HG03521 (cell line): ENCODE measurements at regions not wholly inside any gene's neighbourhood (a gene's known extent, or its start where the extent isn't known, plus 50 kb on each side); places are given as distances from the start of the nearest gene placed in this dataset.

ENCODE experiments used
- ATAC-seq: cut with Tn5 transposase; IDR thresholded peaks from one replicate; pipeline ENCODE4 v1.9.1; 2021; ENCODE audit warnings: mild to moderate bottlenecking, moderate library complexity; ENCODE audit not compliant: unreplicated experiment

GRCh38 chr1:187294421-187295201 lies 465.9 kb downstream of the PLA2G4A start:
- no peak for ATAC-seq

- ATAC-seq: no peak
These were observed 471.3 kb downstream of the PLA2G4A start for GRCh38 chr1:187300081-187300480.

DNA sequence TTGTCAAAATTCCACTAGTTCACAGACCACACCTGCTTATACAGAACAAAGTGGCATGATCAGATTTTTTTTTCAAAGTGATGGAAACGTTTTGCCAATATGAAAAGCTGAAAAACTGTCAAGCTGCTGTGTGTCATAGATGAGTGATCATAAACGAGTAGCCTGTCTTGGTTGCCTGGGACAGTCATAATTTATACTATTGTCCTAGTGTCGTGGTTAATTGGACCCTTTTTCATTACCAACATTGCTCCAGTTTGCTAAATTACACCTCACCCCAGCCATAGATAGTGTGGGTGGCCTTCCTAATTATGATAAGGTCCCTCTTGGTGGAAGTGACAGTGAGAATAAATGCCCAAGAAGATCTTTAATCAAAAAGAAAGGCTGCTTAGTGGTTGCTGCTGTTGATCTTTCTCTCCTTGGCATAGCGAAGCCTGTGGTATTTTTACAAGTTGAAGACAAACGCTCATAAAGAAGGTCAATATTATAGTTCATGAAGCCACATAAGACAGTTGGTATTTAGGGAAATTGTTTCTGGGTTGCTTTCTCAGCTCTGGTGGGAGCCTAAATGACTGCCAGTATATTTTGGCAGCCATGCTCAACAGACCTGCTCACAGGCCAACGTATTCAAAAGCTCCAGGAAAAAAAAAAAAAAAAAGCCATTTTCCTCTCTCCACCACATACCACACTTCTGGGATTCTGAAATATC lies 478.1 kb downstream of the PLA2G4A start:
- no peak for ATAC-seq

DNA sequence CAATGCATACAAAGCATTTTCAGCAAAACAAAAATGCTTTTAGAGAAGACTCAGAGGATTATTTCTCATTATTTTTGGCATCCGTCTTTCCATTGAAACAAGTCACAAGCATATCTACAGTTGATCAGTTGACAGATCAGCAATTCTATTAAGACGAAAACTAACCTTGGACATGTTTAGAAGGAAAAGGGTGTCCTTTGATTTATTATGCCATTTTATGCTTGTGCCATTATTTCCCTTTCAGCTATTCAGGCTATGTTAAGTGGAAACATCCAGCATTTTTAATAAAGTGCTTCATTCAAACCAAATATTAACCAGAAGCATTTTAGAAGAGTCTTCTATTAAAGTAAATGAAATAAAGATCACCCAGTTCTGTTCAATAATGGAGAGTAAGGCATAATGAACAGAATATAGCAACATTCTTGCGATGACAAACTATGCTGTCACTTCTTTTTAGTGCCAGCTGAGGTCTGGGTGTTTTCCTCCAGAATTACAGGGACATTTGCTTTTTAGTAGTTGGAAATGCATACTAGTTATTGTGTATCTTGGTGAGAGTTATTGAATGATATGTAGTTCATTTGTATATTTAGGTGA lies 481.4 kb downstream of the PLA2G4A start:
- ATAC-seq: no peak

- no peak for ATAC-seq
These were observed 484.4 kb downstream of the PLA2G4A start for GRCh38 chr1:187313115-187313514.

GRCh38 chr1:187326557-187326956 lies 497.8 kb downstream of the PLA2G4A start:
- ATAC-seq: no peak

DNA sequence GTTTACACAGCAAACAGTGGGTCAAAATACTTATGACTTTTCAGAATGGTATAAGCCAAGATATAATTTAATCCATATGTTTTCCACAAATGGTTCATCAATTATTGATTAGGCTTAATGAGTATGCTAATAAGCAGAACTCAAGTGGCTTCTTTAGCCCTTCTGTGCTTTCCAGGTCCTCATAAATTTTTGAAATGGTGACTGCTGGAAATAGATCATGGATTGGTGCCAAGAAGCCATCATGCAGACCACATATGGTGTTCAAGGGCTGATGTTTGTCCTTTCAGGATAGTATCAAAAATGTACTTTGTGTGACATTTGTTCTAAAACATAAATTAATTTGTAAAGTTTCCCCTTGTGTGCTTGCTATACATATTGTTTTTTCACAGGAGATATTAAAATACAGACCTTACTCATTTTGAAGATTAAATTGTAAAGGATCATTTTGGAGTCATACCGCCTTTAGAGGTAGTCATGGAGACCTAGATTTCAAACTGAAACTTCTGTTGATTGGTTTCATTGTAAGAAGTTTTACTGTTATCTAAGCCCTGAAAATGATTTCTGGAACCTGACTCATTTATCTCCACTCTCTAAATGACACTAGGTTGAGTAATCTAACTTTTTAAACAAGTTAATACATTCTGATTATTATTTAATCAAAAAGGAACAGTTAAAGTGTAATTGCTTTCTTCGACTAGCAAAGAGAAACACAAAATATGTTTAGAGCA lies 507.9 kb downstream of the PLA2G4A start:
- ATAC-seq: no peak

DNA sequence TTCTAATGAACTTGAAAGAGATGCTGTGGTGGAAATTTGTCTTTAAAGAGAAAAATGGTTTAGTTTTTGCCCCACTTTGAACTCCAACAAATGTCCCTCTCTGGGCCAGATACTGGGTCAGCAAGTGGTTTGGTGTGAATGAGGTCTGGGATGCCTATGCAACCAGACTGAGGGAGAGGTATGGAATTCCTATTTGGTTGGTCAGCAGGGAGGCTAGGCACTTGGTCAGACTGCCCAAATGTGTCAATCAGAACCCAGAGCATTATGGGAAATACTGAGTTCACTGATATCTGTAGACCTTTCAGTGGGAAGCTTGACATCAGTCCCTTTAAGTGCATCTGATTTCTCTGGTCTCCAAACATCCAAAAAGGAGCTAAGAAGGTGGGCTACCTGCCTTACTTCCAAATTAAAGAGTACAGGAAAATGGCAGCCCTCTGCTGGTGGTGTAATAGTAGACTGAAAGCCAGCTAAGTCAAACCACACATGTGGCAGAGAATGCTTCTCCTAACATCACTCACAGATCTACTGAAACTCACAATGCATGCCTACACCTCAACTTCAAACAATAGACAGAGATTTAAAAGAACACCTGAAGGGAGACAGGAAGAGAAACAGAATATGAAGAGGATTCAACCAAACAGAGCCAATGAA lies 510.1 kb downstream of the PLA2G4A start:
- ATAC-seq: no peak

DNA sequence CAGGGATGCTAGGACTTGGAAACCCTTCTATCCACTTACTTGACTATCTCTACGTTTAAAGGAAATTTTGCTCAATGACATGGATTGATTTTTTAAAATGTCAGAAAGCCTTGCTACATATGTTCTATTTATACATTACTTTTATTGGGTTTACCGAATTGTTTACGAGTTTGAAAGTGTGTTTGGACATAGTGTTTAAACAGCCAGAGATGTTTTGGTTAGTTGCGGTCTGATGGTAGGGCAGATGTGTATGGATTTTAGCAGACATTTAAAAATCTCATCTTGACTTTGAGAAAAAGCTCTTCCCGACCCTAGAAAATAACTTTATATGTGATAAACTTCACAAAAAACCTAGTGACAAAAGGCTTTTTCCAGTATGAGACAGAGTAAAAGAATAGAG lies 513.7 kb downstream of the PLA2G4A start:
- ATAC-seq: no peak

GRCh38 chr1:187374082-187374481 lies 545.3 kb downstream of the PLA2G4A start:
- ATAC-seq: no peak

GRCh38 chr1:187374742-187375141 lies 546.0 kb downstream of the PLA2G4A start:
- no peak for ATAC-seq

DNA sequence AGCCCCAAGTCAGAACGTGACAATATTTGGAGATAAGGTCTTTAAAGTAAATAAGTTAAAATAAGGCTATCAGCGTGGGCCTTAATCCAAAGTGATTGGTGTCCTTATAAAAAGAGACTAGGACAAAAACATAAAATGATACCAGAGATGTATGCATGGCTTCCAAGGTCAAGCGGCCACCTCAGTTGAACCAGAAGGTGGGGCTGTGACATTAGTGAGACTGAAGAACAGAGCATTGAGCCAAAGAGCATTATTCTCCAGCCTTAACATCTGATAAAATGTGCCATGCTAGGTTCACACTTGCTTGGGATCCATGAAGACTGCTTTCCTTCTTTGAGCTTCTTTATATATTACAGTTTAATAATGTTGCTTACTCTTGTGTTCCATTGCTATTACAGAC lies 554.6 kb downstream of the PLA2G4A start:
- no peak for ATAC-seq

DNA sequence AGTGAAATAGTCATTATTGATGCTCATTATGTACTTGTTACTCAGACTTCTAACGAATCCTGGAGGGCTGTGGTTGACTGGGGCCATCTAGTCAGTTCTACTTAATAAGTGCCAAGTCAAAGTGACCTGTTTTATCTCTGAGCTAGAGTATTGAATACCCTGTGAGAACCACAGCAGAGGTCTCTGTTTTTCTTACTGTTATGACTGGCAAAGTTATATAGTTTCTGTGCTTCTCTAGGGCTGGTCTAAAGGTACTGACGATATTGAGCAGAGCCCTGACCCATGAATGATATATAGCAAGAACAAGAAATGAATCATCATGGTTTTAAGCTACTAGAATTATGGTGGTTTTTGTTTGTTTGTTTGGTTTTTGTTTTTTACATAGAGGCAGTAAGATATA lies 555.8 kb downstream of the PLA2G4A start:
- no peak for ATAC-seq

- no peak for ATAC-seq
These were observed 561.6 kb downstream of the PLA2G4A start for GRCh38 chr1:187390215-187390818.

DNA sequence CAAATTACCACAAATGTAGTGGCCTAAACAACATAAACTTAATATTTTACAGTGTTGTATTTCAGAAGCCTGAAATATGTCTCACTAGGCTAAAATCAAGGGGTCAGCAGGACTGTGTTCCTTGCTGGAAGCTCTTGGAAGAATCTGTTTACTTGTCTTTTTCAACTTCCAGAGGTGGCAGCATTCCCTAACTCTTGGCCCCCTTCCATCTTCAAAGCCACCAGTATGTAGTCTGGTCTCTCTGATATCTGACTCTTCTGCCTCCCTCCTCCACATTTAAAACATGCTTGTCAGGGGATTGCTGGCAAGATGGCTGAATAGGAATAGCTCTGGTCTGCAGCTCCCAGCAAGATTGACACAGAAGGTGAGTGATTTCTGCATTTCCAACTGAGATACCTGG lies 567.5 kb downstream of the PLA2G4A start:
- no peak for ATAC-seq

DNA sequence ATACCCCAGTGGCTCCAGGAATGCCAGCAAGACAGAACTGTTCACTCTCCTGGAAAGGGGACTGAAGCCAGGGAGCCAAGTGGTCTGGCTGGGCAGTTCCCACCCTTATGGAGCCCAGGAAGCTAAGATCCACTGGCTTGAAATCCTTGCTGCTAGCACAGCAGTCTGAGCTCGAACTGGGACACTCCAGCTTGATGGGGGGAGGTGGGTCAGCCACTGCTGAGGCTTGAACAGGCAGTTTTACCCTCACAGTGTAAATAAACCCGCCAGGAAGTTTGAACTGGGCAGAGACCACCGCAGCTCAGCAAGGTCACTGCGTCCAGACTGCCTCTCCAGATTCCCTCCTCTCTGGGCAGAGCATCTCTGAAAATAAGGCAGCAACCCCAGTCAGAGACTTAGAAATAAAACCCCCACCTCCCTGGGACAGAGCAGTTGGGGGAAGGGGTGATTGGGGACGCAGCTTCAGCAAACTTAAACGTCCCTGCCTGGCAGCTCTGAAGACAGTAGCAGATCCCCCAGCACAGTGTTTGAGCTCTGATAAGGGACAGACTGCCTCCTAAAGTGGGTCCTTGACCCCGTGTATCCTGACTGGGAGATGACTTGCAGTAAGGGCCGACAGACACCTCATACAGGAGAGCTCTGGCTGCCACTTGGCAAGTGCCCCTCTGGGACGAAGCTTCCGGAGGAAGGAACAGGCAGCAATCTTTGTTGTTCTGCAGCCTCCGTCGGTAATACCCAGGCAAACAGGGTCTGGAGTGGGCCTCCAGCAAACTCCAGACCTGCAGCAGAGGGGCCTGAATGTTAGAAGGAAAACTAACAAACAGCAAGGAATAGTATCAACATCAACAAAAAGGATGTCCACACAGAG lies 568.4 kb downstream of the PLA2G4A start:
- no peak for ATAC-seq

DNA sequence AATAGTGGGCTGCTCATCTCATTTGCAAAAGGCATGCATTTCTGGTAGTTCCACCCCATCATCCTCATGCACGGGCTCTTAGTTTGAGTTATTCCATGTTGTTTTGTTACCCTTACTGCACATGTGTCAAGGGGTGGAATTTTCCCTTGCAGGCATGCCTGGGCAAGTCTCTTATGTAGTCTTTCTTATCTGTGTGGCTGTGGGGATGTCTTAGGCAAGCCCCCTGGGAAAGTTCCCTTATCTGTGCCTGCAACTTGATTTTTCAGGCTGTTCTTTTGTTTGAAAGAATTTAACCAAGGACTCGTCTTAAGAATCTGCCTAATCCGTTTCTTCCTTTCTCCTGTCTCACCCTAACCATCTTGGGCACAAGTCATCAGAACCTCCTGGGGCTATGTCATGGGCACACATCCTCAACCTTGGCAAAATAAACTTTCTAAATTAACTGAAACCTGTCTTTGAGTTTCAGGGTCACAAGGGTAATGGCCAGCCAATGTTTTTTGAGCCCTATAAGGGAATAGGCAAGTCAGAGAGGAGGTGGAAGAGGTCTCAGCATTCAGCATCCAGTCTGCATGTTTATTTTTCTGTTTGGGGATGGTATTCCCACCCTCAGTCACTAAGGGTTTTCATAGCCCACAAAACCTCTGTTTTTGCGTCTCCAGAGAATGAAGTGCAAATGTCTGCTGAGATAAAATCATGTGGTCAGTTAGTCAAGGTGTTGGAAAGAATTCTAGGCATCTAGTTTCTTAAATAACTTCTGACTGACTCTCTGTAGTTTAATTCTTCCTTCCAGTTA lies 579.7 kb downstream of the PLA2G4A start:
- no peak for ATAC-seq

DNA sequence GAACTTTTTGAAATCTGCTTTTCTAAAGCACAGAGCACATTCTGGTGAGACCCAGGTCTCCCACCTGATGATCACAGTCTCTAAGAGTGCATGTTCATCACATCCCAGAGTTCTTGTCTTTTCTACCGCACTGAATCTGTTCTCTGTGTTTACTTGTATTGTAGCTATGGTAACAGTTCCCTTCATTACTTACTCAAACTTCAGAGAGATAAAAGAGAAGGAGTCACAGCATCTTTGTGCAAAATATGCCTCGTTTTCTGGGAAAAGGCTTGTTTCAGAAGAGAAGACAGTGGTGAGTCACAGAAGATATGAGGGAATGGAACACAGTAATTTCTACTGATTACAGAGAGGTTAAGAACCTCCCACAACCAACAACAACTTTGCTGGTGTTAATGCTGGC lies 580.6 kb downstream of the PLA2G4A start:
- ATAC-seq: no peak

DNA sequence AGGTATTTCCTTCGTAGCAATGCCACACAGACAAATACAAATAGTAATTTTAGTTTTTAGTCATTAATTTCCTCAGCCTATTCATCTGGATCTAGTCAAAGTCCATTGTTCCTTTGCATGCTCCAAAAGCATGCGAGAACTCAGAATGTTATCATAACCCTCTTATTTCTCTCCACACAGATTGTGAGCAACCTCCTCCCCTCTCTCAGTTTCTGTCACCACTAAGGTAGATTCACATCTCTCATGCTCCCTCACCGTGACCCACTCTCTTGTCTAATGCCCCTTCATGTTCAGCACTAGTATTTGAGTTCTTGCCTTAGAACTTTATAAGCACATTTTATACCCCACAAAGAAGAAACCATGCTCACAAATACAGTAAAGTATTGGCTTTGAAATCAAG lies 582.4 kb downstream of the PLA2G4A start:
- no peak for ATAC-seq
